Keratinocyte (primary cell): ENCODE measurements at regions not wholly inside any gene's neighbourhood (a gene's known extent, or its start where the extent isn't known, plus 50 kb on each side); places are given as distances from the start of the nearest gene placed in this dataset.

Source experiments
- DNase-seq: peaks from one replicate; pipeline ENCODE4 v3.0.0-alpha.2; 2011; ENCODE audit warnings: low read depth, missing footprints, low spot score
- FAIRE-seq: peaks from 2 replicates; lab custom pipeline; 2011; peaks lifted over from hg19 to GRCh38; lab: Jason Lieb, UNC
- H2AFZ ChIP-seq: 2 replicates; pipeline ENCODE4 v1.6.0; 2012; ENCODE audit warnings: low read length, control low read depth, inconsistent platforms; ENCODE audit not compliant: control insufficient read depth
- H3K27ac ChIP-seq: 2 replicates; pipeline ENCODE4 v1.5.1; 2011; ENCODE audit warnings: low read length; ENCODE audit not compliant: control insufficient read depth, insufficient read depth
- H3K27me3 ChIP-seq: 3 replicates; pipeline ENCODE4 v1.6.0; 2011; ENCODE audit warnings: low read length; ENCODE audit not compliant: control insufficient read depth, insufficient read depth; ENCODE audit errors: extremely low read depth
- H3K36me3 ChIP-seq, 2 experiments: 2 replicates in 1 of 2; 3 replicates in 1 of 2; pipeline ENCODE4 v1.5.1; 2011; ENCODE audit warnings: low read length in 2 of 2, mild to moderate bottlenecking in 1 of 2; ENCODE audit not compliant: control insufficient read depth in 2 of 2, insufficient read depth in 2 of 2; ENCODE audit errors: extremely low read depth in 1 of 2
- H3K4me1 ChIP-seq: 3 replicates; pipeline ENCODE4 v1.5.1; 2011; ENCODE audit warnings: low read length; ENCODE audit not compliant: control insufficient read depth, insufficient read depth; ENCODE audit errors: extremely low read depth
- H3K4me2 ChIP-seq: 3 replicates; pipeline ENCODE4 v1.6.0; 2011; ENCODE audit warnings: low read depth, low read length; ENCODE audit not compliant: control insufficient read depth, insufficient read depth; ENCODE audit errors: extremely low read depth
- H3K4me3 ChIP-seq, 3 experiments: fragments of 200-600 bp in 1 of 3; sonication (generic) in 1 of 3; 2 replicates in 2 of 3; 3 replicates in 1 of 3; pipeline ENCODE4 v1.5.1; 2011 to 2016; ENCODE audit warnings: low read length in 3 of 3, mild to moderate bottlenecking in 3 of 3, control low read depth in 2 of 3, inconsistent platforms in 1 of 3, low read depth in 1 of 3, mixed read lengths in 1 of 3, mixed run types in 1 of 3, moderate library complexity in 1 of 3; ENCODE audit not compliant: control insufficient read depth in 2 of 3, insufficient read depth in 2 of 3; ENCODE audit errors: extremely low read depth in 1 of 3
- H3K79me2 ChIP-seq: 2 replicates; pipeline ENCODE4 v1.6.0; 2012; ENCODE audit warnings: low read length; ENCODE audit not compliant: control insufficient read depth, insufficient read depth
- H3K9ac ChIP-seq: 3 replicates; pipeline ENCODE4 v1.6.0; 2011; ENCODE audit warnings: low read length; ENCODE audit not compliant: control insufficient read depth, insufficient read depth; ENCODE audit errors: extremely low read depth
- H3K9me1 ChIP-seq: 3 replicates; pipeline ENCODE4 v1.6.0; 2011; ENCODE audit warnings: low read length; ENCODE audit not compliant: control insufficient read depth, insufficient read depth; ENCODE audit errors: extremely low read depth
- H3K9me3 ChIP-seq: 2 replicates; pipeline ENCODE4 v1.5.1; 2012; ENCODE audit warnings: low read depth, low read length; ENCODE audit not compliant: control insufficient read depth
- H4K20me1 ChIP-seq: 3 replicates; pipeline ENCODE4 v1.6.0; 2011; ENCODE audit warnings: low read length; ENCODE audit not compliant: control insufficient read depth, insufficient read depth; ENCODE audit errors: extremely low read depth
- EZH2 ChIP-seq: IDR thresholded peaks from one replicate; pipeline ENCODE4 v1.6.1; 2012; ENCODE audit warnings: inconsistent platforms, mild to moderate bottlenecking, low read length, moderate library complexity
- dilution Hi-C: fragments of 300-500 bp; cut with MboI; formaldehyde crosslinking; loops from one replicate; pipeline ENCODE4 v1.7.0; 2020; ENCODE audit warnings: low sequenced_read_pairs; ENCODE audit not compliant: extremely low pct_ligation_motif_present
- TF ChIP-seq, protein P1 (sequence below), 3 experiments: IDR thresholded peaks in 1 of 3; conservative IDR thresholded peaks in 1 of 3; optimal IDR thresholded peaks in 1 of 3; 2 replicates in 2 of 3; 3 replicates in 1 of 3; pipeline versions ENCODE3 to v1.5.1; 2011; ENCODE audit warnings: low read length in 3 of 3, mild to moderate bottlenecking in 3 of 3, moderate library complexity in 2 of 3, control low read depth in 1 of 3, inconsistent platforms in 1 of 3; ENCODE audit not compliant: insufficient read depth in 2 of 3; ENCODE audit errors: extremely low read depth in 1 of 3

- H3K27ac ChIP-seq = no peak overlapping the region
- no peaks in the 10 kb centered on the region for H3K4me1 ChIP-seq
- FAIRE-seq (no peak), DNase-seq (no peak)
- no peaks in the 10 kb centered on the region for H3K36me3 ChIP-seq
- H3K9me1 ChIP-seq = no peaks in the 10 kb centered on the region
- dilution Hi-C loops = no loop called here
- no peaks in the 10 kb centered on the region for H3K27me3 ChIP-seq
- no peak for TF ChIP-seq EZH2
- TF ChIP-seq, protein P1, sequence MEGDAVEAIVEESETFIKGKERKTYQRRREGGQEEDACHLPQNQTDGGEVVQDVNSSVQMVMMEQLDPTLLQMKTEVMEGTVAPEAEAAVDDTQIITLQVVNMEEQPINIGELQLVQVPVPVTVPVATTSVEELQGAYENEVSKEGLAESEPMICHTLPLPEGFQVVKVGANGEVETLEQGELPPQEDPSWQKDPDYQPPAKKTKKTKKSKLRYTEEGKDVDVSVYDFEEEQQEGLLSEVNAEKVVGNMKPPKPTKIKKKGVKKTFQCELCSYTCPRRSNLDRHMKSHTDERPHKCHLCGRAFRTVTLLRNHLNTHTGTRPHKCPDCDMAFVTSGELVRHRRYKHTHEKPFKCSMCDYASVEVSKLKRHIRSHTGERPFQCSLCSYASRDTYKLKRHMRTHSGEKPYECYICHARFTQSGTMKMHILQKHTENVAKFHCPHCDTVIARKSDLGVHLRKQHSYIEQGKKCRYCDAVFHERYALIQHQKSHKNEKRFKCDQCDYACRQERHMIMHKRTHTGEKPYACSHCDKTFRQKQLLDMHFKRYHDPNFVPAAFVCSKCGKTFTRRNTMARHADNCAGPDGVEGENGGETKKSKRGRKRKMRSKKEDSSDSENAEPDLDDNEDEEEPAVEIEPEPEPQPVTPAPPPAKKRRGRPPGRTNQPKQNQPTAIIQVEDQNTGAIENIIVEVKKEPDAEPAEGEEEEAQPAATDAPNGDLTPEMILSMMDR (optimal IDR thresholded peaks at IDR 0.05 in 1 of 3, IDR thresholded peaks at IDR 0.05 in 1 of 3, conservative IDR thresholded peaks at IDR 0.05 in 1 of 3; ENCODE audit: extremely low read depth in 1 of 3, insufficient read depth in 2 of 3, low read length in 3 of 3) = no peak
- H4K20me1 ChIP-seq = no peaks in the 10 kb centered on the region
- H2AFZ ChIP-seq = no peak overlapping the region
- no peaks in the 10 kb centered on the region for H3K9me3 ChIP-seq
- H3K79me2 ChIP-seq = no peaks in the 10 kb centered on the region
- H3K9ac ChIP-seq = no peak overlapping the region
- H3K4me3 ChIP-seq = no peak overlapping the region
- H3K4me2 ChIP-seq = no peak overlapping the region
Observed at GRCh38 chr5:3684118-3684517, 88.5 kb downstream of the IRX1 start.

DNA sequence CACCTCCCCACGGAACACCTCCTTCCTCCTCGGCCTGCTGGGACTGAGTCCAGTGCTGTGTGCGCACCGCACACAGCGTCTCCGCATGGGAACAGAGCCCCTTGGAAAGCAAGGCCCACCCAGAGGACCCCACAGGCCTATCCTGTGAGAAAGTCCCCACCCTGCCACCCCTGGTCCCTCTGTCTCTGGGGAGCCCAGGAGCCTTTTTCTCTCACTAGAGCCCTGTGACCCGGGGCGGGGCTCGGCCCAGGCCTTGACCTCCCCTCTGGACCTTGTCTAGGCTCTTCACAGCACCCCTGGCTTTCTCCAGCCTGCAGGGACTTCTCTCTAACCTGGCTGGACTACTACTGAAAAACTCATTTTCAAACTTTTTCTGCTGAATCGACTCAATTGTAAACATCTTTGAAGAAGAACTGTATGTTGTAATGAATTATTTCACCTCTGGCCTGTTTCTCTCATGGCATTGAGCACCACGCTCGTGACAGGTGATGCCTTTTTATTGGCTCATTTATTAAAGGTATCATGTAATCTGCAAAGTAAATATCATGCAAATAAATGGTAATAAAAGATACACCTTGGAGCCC lies 89.2 kb downstream of the IRX1 start:
- H3K4me1 ChIP-seq = no peaks in the 10 kb centered on the region
- no peaks in the 10 kb centered on the region for H4K20me1 ChIP-seq
- dilution Hi-C loops = no loop called here
- H2AFZ ChIP-seq = no peak overlapping the region
- no peak for TF ChIP-seq EZH2
- TF ChIP-seq, protein P1 (optimal IDR thresholded peaks at IDR 0.05 in 1 of 3, IDR thresholded peaks at IDR 0.05 in 1 of 3, conservative IDR thresholded peaks at IDR 0.05 in 1 of 3; ENCODE audit: extremely low read depth in 1 of 3, insufficient read depth in 2 of 3, low read length in 3 of 3) = no peak
- no peaks in the 10 kb centered on the region for H3K36me3 ChIP-seq
- no peaks in the 10 kb centered on the region for H3K27me3 ChIP-seq
- no peak for FAIRE-seq
- H3K27ac ChIP-seq = no peak overlapping the region
- H3K79me2 ChIP-seq = no peaks in the 10 kb centered on the region
- no peak for DNase-seq
- H3K9me1 ChIP-seq = no peaks in the 10 kb centered on the region
- H3K9ac ChIP-seq = no peak overlapping the region
- no peak overlapping the region for H3K4me3 ChIP-seq
- H3K9me3 ChIP-seq = no peaks in the 10 kb centered on the region
- H3K4me2 ChIP-seq = no peak overlapping the region
